ENCODE measurements at regions not wholly inside any gene's neighbourhood (a gene's known extent, or its start where the extent isn't known, plus 50 kb on each side); places are given as distances from the start of the nearest gene placed in this dataset.

DNA sequence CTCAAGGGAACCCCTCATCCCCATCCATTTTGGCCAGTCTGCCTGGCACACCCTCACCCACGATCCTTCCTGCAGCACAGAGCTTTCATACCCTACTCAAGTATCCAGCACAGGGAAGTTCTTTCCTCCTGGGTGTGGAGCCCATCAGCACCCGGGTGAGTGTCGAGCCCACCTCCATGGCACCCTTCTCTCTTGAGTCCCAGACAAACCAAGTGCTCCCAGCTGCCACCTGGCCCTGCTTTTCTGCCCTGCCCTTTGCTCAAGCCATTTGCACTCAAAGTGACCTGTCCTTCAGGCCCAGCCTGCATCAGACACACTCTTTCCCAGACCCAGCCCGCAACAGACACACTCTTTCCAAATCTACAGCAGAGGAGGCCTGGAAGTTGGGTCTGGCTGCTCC is 257.2 kb downstream of the DLL1 start:
- DNase-seq (ENCODE audit: low read depth, low spot score) = no peak
- Histone ChIP-seq H3K4me1 (ENCODE audit: control insufficient read depth, extremely low read depth, insufficient read depth, low read length) (no peaks in the 10 kb centered on the region), H3K9me1 (replicated peaks; ENCODE audit: control insufficient read depth, extremely low read depth, insufficient read depth, low read length) (no peaks in the 10 kb centered on the region), H3K4me2 (ENCODE audit: insufficient read depth, low read length) (no peak overlapping the region), H3K36me3 (ENCODE audit: control insufficient read depth in 2 of 2, extremely low read depth in 1 of 2, insufficient read depth in 2 of 2, low read length in 2 of 2) (no peaks in the 10 kb centered on the region), H3K9me3 (replicated peaks; ENCODE audit: control insufficient read depth, insufficient read depth, low read length) (no peaks in the 10 kb centered on the region), H3K27ac (ENCODE audit: insufficient read depth, low read depth, low read length) (no peak overlapping the region), H3K27me3 (ENCODE audit: control insufficient read depth in 2 of 2, insufficient read depth in 2 of 2, low read length in 2 of 2) (no peaks in the 10 kb centered on the region), H3K9ac (replicated peaks; ENCODE audit: extremely low read depth, insufficient read depth, low read length) (no peak overlapping the region), H3K79me2 (ENCODE audit: control insufficient read depth, insufficient read depth, low read length) (no peaks in the 10 kb centered on the region), H4K20me1 (replicated peaks; ENCODE audit: control insufficient read depth, extremely low read depth, insufficient read depth, low read length) (no peaks in the 10 kb centered on the region), H3K4me3 (replicated peaks in 1 of 3; ENCODE audit: insufficient read depth in 1 of 3, low read depth in 1 of 3, low read length in 3 of 3) (no peak overlapping the region), H2AFZ (ENCODE audit: low read depth, low read length) (no peak overlapping the region)
- FAIRE-seq = no peak
- intact Hi-C loops (cut with micrococcal nuclease) = no loop called here
- no TSS peak for BruUV-seq (replicated peaks)
- dilution Hi-C loops (cut with MboI; ENCODE audit: extremely low pct_ligation_motif_present, low sequenced_read_pairs) = no loop called here
- TF ChIP-seq FOS (IDR thresholded peaks at IDR 0.05; ENCODE audit: borderline replicate concordance, insufficient read depth, low read length) (no peak), EZH2 (IDR thresholded peaks at IDR 0.05; ENCODE audit: borderline replicate concordance, low read depth, low read length, severe bottlenecking) (no peak), POLR2A (IDR thresholded peaks at IDR 0.05; ENCODE audit: low read depth, low read length) (no peak), GATA2 (IDR thresholded peaks at IDR 0.05; ENCODE audit: insufficient read depth, insufficient read length, low read depth, low read length) (no peak), JUN (IDR thresholded peaks at IDR 0.05; ENCODE audit: borderline replicate concordance, insufficient read depth, insufficient read length, low read depth) (no peak), POLR2AphosphoS5 (IDR thresholded peaks at IDR 0.05; ENCODE audit: insufficient read depth, low read depth, low read length) (no peak), CTCF (IDR thresholded peaks at IDR 0.05; ENCODE audit: extremely low read depth in 1 of 2, insufficient read depth in 1 of 2, low read depth in 1 of 2, low read length in 2 of 2) (no peak), MYC (IDR thresholded peaks at IDR 0.05; ENCODE audit: low read depth, low read length) (no peak), MAX (IDR thresholded peaks at IDR 0.05; ENCODE audit: insufficient read depth, insufficient read length) (no peak)
- POLR2A ChIA-PET = no interaction called here
- CTCF ChIA-PET = no interaction called here
